PC-3 (cell line): ENCODE measurements at regions not wholly inside any gene's neighbourhood (a gene's known extent, or its start where the extent isn't known, plus 50 kb on each side); places are given as distances from the start of the nearest gene placed in this dataset.

ENCODE experiments used
- CTCF ChIP-seq: fragments of 300-600 bp; sonication (generic); conservative IDR thresholded peaks from 2 replicates; pipeline ENCODE4 v1.5.1; 2017; ENCODE audit warnings: antibody characterized with exemption, low read depth, mild to moderate bottlenecking, low read length
- EZH2 ChIP-seq: fragments of 300-600 bp; sonication (generic); IDR thresholded peaks from one replicate; pipeline ENCODE4 v1.6.1; 2017; ENCODE audit warnings: antibody characterized with exemption, mild to moderate bottlenecking, low read length; ENCODE audit not compliant: unreplicated experiment
- EZH2phosphoT487 ChIP-seq: fragments of 300-600 bp; sonication (generic); IDR thresholded peaks from 2 replicates; pipeline ENCODE4 v1.6.1; 2018; ENCODE audit warnings: mild to moderate bottlenecking, antibody characterized with exemption, low read length, borderline replicate concordance

- TF ChIP-seq CTCF (no peak), EZH2 (no peak), EZH2phosphoT487 (no peak)
These were observed 100.8 kb upstream of the ALDH1A3 start for GRCh38 chr15:100778831-100779288.
